Neuronal stem cell (in vitro differentiated cells): ENCODE measurements at regions not wholly inside any gene's neighbourhood (a gene's known extent, or its start where the extent isn't known, plus 50 kb on each side); places are given as distances from the start of the nearest gene placed in this dataset.

Experiments
- DNase-seq: peaks from one replicate; pipeline ENCODE4 v3.0.0-alpha.2; 2013; ENCODE audit warnings: low spot score
- H2AFZ ChIP-seq: one replicate; pipeline ENCODE4 v1.6.1; 2013; ENCODE audit warnings: mild to moderate bottlenecking, low read length, inconsistent platforms
- H2AK5ac ChIP-seq: 2 replicates; pipeline ENCODE4 v1.6.1; 2013; ENCODE audit warnings: low read depth, mild to moderate bottlenecking, inconsistent platforms, low read length, moderate library complexity, mixed read lengths
- H2BK120ac ChIP-seq: 2 replicates; pipeline ENCODE4 v1.6.1; 2013; ENCODE audit warnings: low read depth, mild to moderate bottlenecking, inconsistent platforms, low read length, moderate library complexity, mixed read lengths
- H2BK12ac ChIP-seq: one replicate; pipeline ENCODE4 v1.6.1; 2013; ENCODE audit warnings: low read length, inconsistent platforms
- H2BK15ac ChIP-seq: 2 replicates; pipeline ENCODE4 v1.6.1; 2013; ENCODE audit warnings: mild to moderate bottlenecking, low read length, inconsistent platforms, mixed read lengths
- H2BK5ac ChIP-seq: one replicate; pipeline ENCODE4 v1.6.1; 2013; ENCODE audit warnings: inconsistent platforms, mild to moderate bottlenecking, low read length, moderate library complexity
- H3K14ac ChIP-seq: one replicate; pipeline ENCODE4 v1.6.1; 2013; ENCODE audit warnings: low read length, inconsistent platforms
- H3K18ac ChIP-seq: 2 replicates; pipeline ENCODE4 v1.6.1; 2013; ENCODE audit warnings: low read length, inconsistent platforms
- H3K23ac ChIP-seq: 2 replicates; pipeline ENCODE4 v1.6.1; 2013; ENCODE audit warnings: low read depth, mild to moderate bottlenecking, mixed read lengths, low read length, inconsistent platforms; ENCODE audit not compliant: poor library complexity
- H3K27ac ChIP-seq: replicated peaks from 3 replicates; pipeline ENCODE4 v1.5.1; 2013; ENCODE audit warnings: low read length, inconsistent platforms
- H3K27me3 ChIP-seq, 3 experiments: 2 replicates each; pipeline ENCODE4 v1.6.1; 2013; ENCODE audit warnings: low read length in 3 of 3, mild to moderate bottlenecking in 2 of 3, inconsistent platforms in 1 of 3, low read depth in 1 of 3, mixed read lengths in 1 of 3, moderate library complexity in 1 of 3; ENCODE audit not compliant: control insufficient read depth in 3 of 3, insufficient read depth in 3 of 3
- H3K36me3 ChIP-seq, 2 donors: replicated peaks in 1 of 2; 2 replicates each; pipeline ENCODE4 v1.6.1; 2013; ENCODE audit warnings: low read length in 2 of 2; ENCODE audit not compliant: control insufficient read depth in 2 of 2, insufficient read depth in 2 of 2
- H3K4ac ChIP-seq: 2 replicates; pipeline ENCODE4 v1.6.1; 2013; ENCODE audit warnings: inconsistent platforms, mild to moderate bottlenecking, low read length, moderate library complexity
- H3K4me1 ChIP-seq, 2 donors: 1 replicate in 1 of 2; 2 replicates in 1 of 2; pipeline ENCODE4 v1.6.1; 2013; ENCODE audit warnings: low read length in 2 of 2, low read depth in 1 of 2; ENCODE audit not compliant: control insufficient read depth in 2 of 2, insufficient read depth in 1 of 2
- H3K4me2 ChIP-seq: one replicate; pipeline ENCODE4 v1.6.1; 2013; ENCODE audit warnings: mild to moderate bottlenecking, low read length, inconsistent platforms; ENCODE audit not compliant: insufficient read depth, poor library complexity, severe bottlenecking
- H3K4me3 ChIP-seq, 2 donors: 2 replicates each; pipeline ENCODE4 v1.5.1; 2013; ENCODE audit warnings: low read length in 2 of 2, mild to moderate bottlenecking in 2 of 2, inconsistent platforms in 1 of 2, moderate library complexity in 1 of 2
- H3K79me1 ChIP-seq: one replicate; pipeline ENCODE4 v1.6.1; 2013; ENCODE audit warnings: low read depth, mild to moderate bottlenecking, inconsistent platforms, low read length, moderate library complexity
- H3K9ac ChIP-seq: one replicate; pipeline ENCODE4 v1.6.1; 2013; ENCODE audit warnings: mild to moderate bottlenecking, low read depth, low read length, inconsistent platforms; ENCODE audit not compliant: poor library complexity
- H3K9me3 ChIP-seq, 2 donors: replicated peaks in 1 of 2; 2 replicates each; pipeline versions ENCODE3 to v1.6.1; 2013; ENCODE audit warnings: low read length in 2 of 2, mild to moderate bottlenecking in 2 of 2, inconsistent platforms in 1 of 2, low read depth in 1 of 2, mixed read lengths in 1 of 2, moderate library complexity in 1 of 2; ENCODE audit not compliant: control insufficient read depth in 2 of 2, insufficient read depth in 1 of 2
- H4K8ac ChIP-seq: one replicate; pipeline ENCODE4 v1.6.1; 2013; ENCODE audit warnings: low read depth, mild to moderate bottlenecking, inconsistent platforms, low read length, moderate library complexity
- H4K91ac ChIP-seq: one replicate; pipeline ENCODE4 v1.6.1; 2013; ENCODE audit warnings: low read length, low read depth, mild to moderate bottlenecking, inconsistent platforms; ENCODE audit not compliant: poor library complexity
- WGBS, 2 donors: extraction: QIAGEN DNeasy Blood & Tissue Kit; methylation state at CpG; one replicate each; pipeline ENCODE4 v1.1.7; 2013; ENCODE audit warnings: missing lambda C conversion rate in 2 of 2, mixed read lengths in 1 of 2; ENCODE audit not compliant: insufficient read length in 2 of 2, insufficient replicate concordance in 1 of 2; ENCODE audit errors: extremely low coverage in 2 of 2; 5-methylcytosine and 5-hydroxymethylcytosine counted together

DNA sequence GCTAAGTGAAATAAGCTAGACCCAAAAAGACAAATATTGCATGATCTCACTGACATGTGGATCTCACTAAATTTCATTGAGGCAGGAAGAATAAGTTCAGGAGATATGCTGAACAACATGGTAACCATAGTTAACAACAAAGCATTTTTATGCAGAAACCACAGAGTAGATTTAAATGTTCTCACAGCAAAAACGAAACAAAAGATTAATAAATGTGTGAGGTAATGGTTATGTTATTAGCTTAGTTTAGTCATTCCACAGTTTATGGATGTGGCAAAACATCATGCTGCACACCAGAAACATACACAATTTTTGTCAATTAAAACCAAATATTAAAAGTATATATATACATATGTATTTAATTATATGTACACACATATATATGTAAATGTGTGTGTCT, 765.8 kb downstream of the SLITRK5 start:
- Histone ChIP-seq H3K4me2 (no peak overlapping the region), H3K4me1 (no peaks in the 10 kb centered on the region), H2BK5ac (no peak overlapping the region), H3K4ac (no peak overlapping the region), H2BK12ac (no peak overlapping the region), H3K27ac (no peak overlapping the region), H3K79me1 (no peaks in the 10 kb centered on the region), H3K9ac (no peak overlapping the region), H3K14ac (no peak overlapping the region), H3K27me3 (no peaks in the 10 kb centered on the region), H4K91ac (no peak overlapping the region), H4K8ac (no peak overlapping the region), H2BK15ac (no peak overlapping the region), H3K4me3 (no peak overlapping the region), H3K9me3 (no peaks in the 10 kb centered on the region), H3K23ac (no peak overlapping the region), H2AFZ (no peak overlapping the region), H2AK5ac (no peak overlapping the region), H3K36me3 (no peaks in the 10 kb centered on the region), H3K18ac (no peak overlapping the region), H2BK120ac (no peak overlapping the region)
- no peak for DNase-seq
- WGBS, 2 donors, result no CpG with 5 or more reads among the region's 1 CpG

DNA sequence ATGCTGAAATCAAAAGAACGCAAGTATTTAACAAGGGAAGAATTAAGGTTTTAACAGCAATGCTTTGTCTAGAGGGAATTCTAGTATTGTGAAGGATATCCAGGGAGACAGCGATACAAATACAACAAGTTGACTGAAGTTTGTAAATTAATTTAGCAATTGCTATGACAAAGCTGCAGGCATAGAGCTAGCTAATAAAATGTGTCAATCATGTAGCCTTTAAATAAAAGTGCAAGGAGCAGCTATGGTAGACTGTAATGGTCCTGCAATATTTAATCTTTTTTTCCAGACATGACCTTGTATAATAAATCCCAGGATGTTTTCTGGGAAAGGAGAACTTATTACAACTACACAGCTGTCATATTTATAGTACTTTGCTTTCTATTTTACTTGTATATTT, 779.3 kb downstream of the SLITRK5 start:
- no peak overlapping the region for H3K4ac ChIP-seq
- H2BK120ac ChIP-seq, result no peak overlapping the region
- H2AFZ ChIP-seq, result no peak overlapping the region
- no peaks in the 10 kb centered on the region for H3K27me3 ChIP-seq
- H3K36me3 ChIP-seq, result no peaks in the 10 kb centered on the region
- WGBS, 2 donors, result no CpG with 5 or more reads among the region's 2 CpGs
- no peak overlapping the region for H2BK12ac ChIP-seq
- no peak overlapping the region for H3K18ac ChIP-seq
- no peak overlapping the region for H3K27ac ChIP-seq
- no peak overlapping the region for H3K23ac ChIP-seq
- no peak overlapping the region for H3K4me2 ChIP-seq
- H3K9ac ChIP-seq, result no peak overlapping the region
- no peak overlapping the region for H4K8ac ChIP-seq
- no peak overlapping the region for H3K14ac ChIP-seq
- no peak for DNase-seq
- H4K91ac ChIP-seq, result no peak overlapping the region
- peaks cover 0 to 3% of the 10 kb centered on the region in 2 donors for H3K9me3 ChIP-seq
- no peaks in the 10 kb centered on the region for H3K4me1 ChIP-seq
- no peak overlapping the region for H2BK5ac ChIP-seq
- no peak overlapping the region for H2AK5ac ChIP-seq
- no peaks in the 10 kb centered on the region for H3K79me1 ChIP-seq
- no peak overlapping the region for H2BK15ac ChIP-seq
- no peak overlapping the region for H3K4me3 ChIP-seq

DNA sequence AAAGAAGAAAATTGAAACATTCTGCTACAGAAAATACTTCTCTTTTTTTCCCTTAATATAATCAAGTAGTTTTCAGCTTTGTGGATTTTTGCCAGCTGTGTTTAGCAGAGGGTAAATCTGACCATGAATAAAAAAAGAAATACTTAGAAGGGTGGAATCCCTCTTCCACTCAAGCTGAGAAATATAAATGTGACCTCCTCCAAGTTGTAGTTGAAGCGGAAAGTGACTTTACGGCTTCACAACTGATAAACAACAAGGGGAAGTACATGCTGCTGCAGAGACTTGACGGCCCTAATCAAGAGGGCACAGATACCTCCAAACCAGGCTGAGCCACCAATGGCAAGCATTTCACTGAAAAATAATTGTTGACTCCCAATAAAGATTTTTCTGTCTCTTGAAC, 785.0 kb downstream of the SLITRK5 start:
- H3K9me3 ChIP-seq, result peaks cover 0 to 3% of the 10 kb centered on the region in 2 donors
- H3K27me3 ChIP-seq, result no peaks in the 10 kb centered on the region
- H2BK12ac ChIP-seq, result no peak overlapping the region
- no peak overlapping the region for H2AFZ ChIP-seq
- H3K4ac ChIP-seq, result no peak overlapping the region
- no peak overlapping the region for H2BK5ac ChIP-seq
- no peak overlapping the region for H3K27ac ChIP-seq
- no peak overlapping the region for H3K4me2 ChIP-seq
- H3K4me1 ChIP-seq, result no peaks in the 10 kb centered on the region
- H2BK15ac ChIP-seq, result no peak overlapping the region
- no peak overlapping the region for H3K4me3 ChIP-seq
- H3K14ac ChIP-seq, result no peak overlapping the region
- H3K36me3 ChIP-seq, result no peaks in the 10 kb centered on the region
- DNase-seq, result no peak
- no peak overlapping the region for H3K23ac ChIP-seq
- no peak overlapping the region for H2AK5ac ChIP-seq
- no peak overlapping the region for H4K8ac ChIP-seq
- no peak overlapping the region for H4K91ac ChIP-seq
- H3K9ac ChIP-seq, result no peak overlapping the region
- no peaks in the 10 kb centered on the region for H3K79me1 ChIP-seq
- WGBS, 2 donors, result no CpG with 5 or more reads among the region's 3 CpGs
- H2BK120ac ChIP-seq, result no peak overlapping the region
- H3K18ac ChIP-seq, result no peak overlapping the region

DNA sequence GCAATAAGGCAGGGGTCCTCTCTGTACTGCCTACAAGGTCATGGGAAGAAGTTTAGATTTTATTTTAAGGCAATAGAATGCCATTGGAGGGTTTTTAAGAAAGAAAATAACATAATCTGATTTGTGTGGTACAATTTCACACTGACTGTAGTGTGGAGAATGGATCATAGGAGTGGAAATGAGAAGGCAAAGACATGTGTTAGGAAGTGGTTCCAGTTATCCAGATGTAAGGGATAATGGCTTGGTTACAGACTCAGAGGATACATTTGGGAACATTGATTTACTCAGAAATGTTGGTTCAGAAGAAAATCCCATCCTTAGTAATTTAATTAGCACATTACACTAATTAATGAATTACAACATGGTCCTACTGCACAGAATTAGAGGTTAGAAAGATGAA, 788.2 kb downstream of the SLITRK5 start:
- no peak overlapping the region for H2BK15ac ChIP-seq
- no peak for DNase-seq
- no peak overlapping the region for H4K91ac ChIP-seq
- H3K4ac ChIP-seq, result no peak overlapping the region
- no peak overlapping the region for H3K23ac ChIP-seq
- H2AFZ ChIP-seq, result no peak overlapping the region
- H2BK12ac ChIP-seq, result no peak overlapping the region
- no peak overlapping the region for H3K27ac ChIP-seq
- no peak overlapping the region for H3K9ac ChIP-seq
- no peak overlapping the region for H3K4me2 ChIP-seq
- no peaks in the 10 kb centered on the region for H3K9me3 ChIP-seq
- no peaks in the 10 kb centered on the region for H3K4me1 ChIP-seq
- no peak overlapping the region for H2BK5ac ChIP-seq
- no peak overlapping the region for H3K14ac ChIP-seq
- H3K27me3 ChIP-seq, result no peaks in the 10 kb centered on the region
- no peak overlapping the region for H2AK5ac ChIP-seq
- H3K4me3 ChIP-seq, result no peak overlapping the region
- no peak overlapping the region for H2BK120ac ChIP-seq
- H4K8ac ChIP-seq, result no peak overlapping the region
- no peak overlapping the region for H3K18ac ChIP-seq
- no peaks in the 10 kb centered on the region for H3K36me3 ChIP-seq
- H3K79me1 ChIP-seq, result no peaks in the 10 kb centered on the region
